HCT116 (cell line): ENCODE measurements at regions not wholly inside any gene's neighbourhood (a gene's known extent, or its start where the extent isn't known, plus 50 kb on each side); places are given as distances from the start of the nearest gene placed in this dataset.

Experiments used
- ATAC-seq: fragments of 200-7000 bp; cut with Tn5 transposase; 2 replicates; pipeline ENCODE4 v1.9.1; 2020; ENCODE audit warnings: mild to moderate bottlenecking, moderate library complexity
- BruUV-seq: library from RNA; stranded (reverse); fragments of 400-500 nt; replicated peaks from 2 replicates; lab custom pipeline; 2021; lab: Mats Ljungman, UMichigan
- CTCF ChIA-PET: fragments of 300-600 bp; sonication (Branson Sonifier 250); formaldehyde crosslinking; loops from one replicate; lab custom pipeline; 2021; ENCODE audit warnings: antibody characterized with exemption; lab: Charles Lee
- POLR2A ChIA-PET: fragments of 300-600, 350-600 bp; sonication (Branson Sonifier 250); formaldehyde crosslinking; loops from one replicate; lab custom pipeline; 2021; ENCODE audit warnings: antibody characterized with exemption; lab: Charles Lee
- RAD21 ChIA-PET, 2 experiments: fragments of 300-600 bp; sonication (Branson Sonifier 250); formaldehyde crosslinking; loops; one replicate each; lab custom pipeline; 2023; ENCODE audit warnings: low total read pairs in 2 of 2; ENCODE audit not compliant: uncharacterized antibody in 2 of 2, unreplicated experiment in 2 of 2, low non-redundant PET in 1 of 2; lab: Charles Lee
- DNase-seq: peaks from one replicate; pipeline ENCODE4 v3.0.0-alpha.2; 2010; ENCODE audit warnings: low read depth, low spot score
- H2AFZ ChIP-seq: fragments of 200-600 bp; shearing (Covaris generic), sonication (generic); 2 replicates; pipeline ENCODE4 v1.6.1; 2017; ENCODE audit warnings: low read depth, mixed run types, mixed read lengths, antibody characterized with exemption, low read length; ENCODE audit not compliant: poor library complexity, severe bottlenecking
- H3K27ac ChIP-seq: 2 replicates; pipeline ENCODE4 v1.5.1; 2012; ENCODE audit warnings: low read depth, low read length
- H3K27me3 ChIP-seq: fragments of 200-600 bp; sonication (generic); 2 replicates; pipeline ENCODE4 v1.6.1; 2016; ENCODE audit warnings: mixed run types, low read length, mixed read lengths; ENCODE audit not compliant: insufficient read depth
- H3K36me3 ChIP-seq, 2 experiments: fragments of 200-500 bp in 1 of 2; fragments of 200-600 bp in 1 of 2; sonication (Bioruptor generic) in 1 of 2; sonication (generic) in 1 of 2; 2 replicates each; pipeline versions ENCODE4 v1.5.1 to v1.6.1; 2014 to 2016; ENCODE audit warnings: low read length in 2 of 2, inconsistent platforms in 1 of 2, mixed read lengths in 1 of 2, mixed run types in 1 of 2; ENCODE audit not compliant: insufficient read depth in 2 of 2, control insufficient read depth in 1 of 2
- H3K4me1 ChIP-seq, 2 experiments: fragments of 200-600 bp in 1 of 2; sonication (generic) in 1 of 2; 2 replicates each; pipeline versions ENCODE4 v1.5.1 to v1.6.1; 2012 to 2017; ENCODE audit warnings: low read length in 2 of 2, inconsistent platforms in 1 of 2, mild to moderate bottlenecking in 1 of 2, mixed read lengths in 1 of 2, mixed run types in 1 of 2, moderate library complexity in 1 of 2; ENCODE audit not compliant: insufficient read depth in 2 of 2, control insufficient read depth in 1 of 2
- H3K4me2 ChIP-seq: fragments of 200-600 bp; sonication (generic); 2 replicates; pipeline ENCODE4 v1.6.1; 2017; ENCODE audit warnings: mixed run types, low read length, mixed read lengths
- H3K4me3 ChIP-seq, 2 experiments: fragments of 200-600 bp in 1 of 2; sonication (generic) in 1 of 2; replicated peaks in 1 of 2; 2 replicates each; pipeline ENCODE4 v1.5.1; 2011 to 2016; ENCODE audit warnings: low read length in 2 of 2, control low read depth in 1 of 2, low read depth in 1 of 2, mild to moderate bottlenecking in 1 of 2, mixed read lengths in 1 of 2, mixed run types in 1 of 2
- H3K79me2 ChIP-seq: fragments of 200-600 bp; sonication (generic); 2 replicates; pipeline ENCODE4 v1.6.1; 2017; ENCODE audit warnings: mild to moderate bottlenecking, mixed run types, low read length, moderate library complexity, mixed read lengths; ENCODE audit not compliant: insufficient read depth
- H3K9ac ChIP-seq: fragments of 200-600 bp; sonication (generic); 2 replicates; pipeline ENCODE4 v1.6.1; 2016; ENCODE audit warnings: low read length, mixed read lengths
- H3K9me2 ChIP-seq: fragments of 200-600 bp; sonication (generic), shearing (Covaris generic); 2 replicates; pipeline ENCODE4 v1.6.1; 2017; ENCODE audit warnings: mixed run types, mild to moderate bottlenecking, moderate library complexity; ENCODE audit not compliant: insufficient read depth
- H3K9me3 ChIP-seq, 2 experiments: fragments of 200-500 bp in 1 of 2; fragments of 200-600 bp in 1 of 2; sonication (Bioruptor generic) in 1 of 2; sonication (generic) in 1 of 2; 2 replicates each; pipeline ENCODE4 v1.6.1; 2014 to 2017; ENCODE audit warnings: low read length in 2 of 2, mixed read lengths in 2 of 2, inconsistent platforms in 1 of 2, low read depth in 1 of 2, mild to moderate bottlenecking in 1 of 2, mixed run types in 1 of 2, moderate library complexity in 1 of 2; ENCODE audit not compliant: control insufficient read depth in 1 of 2, insufficient read depth in 1 of 2
- H4K20me1 ChIP-seq: fragments of 200-600 bp; sonication (generic), shearing (Covaris generic); 2 replicates; pipeline ENCODE4 v1.6.1; 2017; ENCODE audit warnings: mixed run types, mild to moderate bottlenecking, moderate library complexity; ENCODE audit not compliant: insufficient read depth
- CBX3 ChIP-seq: IDR thresholded peaks from 2 replicates; pipeline ENCODE4 v1.6.1; 2012; ENCODE audit warnings: low read depth
- EGR1 ChIP-seq: IDR thresholded peaks from 2 replicates; pipeline ENCODE4 v1.6.1; 2012; ENCODE audit warnings: low read depth
- EZH2phosphoT487 ChIP-seq: fragments of 200-600 bp; IDR thresholded peaks from 2 replicates; pipeline ENCODE4 v1.6.1; 2018; ENCODE audit warnings: antibody characterized with exemption, borderline replicate concordance
- FOSL1 ChIP-seq: IDR thresholded peaks from 2 replicates; pipeline ENCODE4 v1.6.1; 2012; ENCODE audit warnings: low read depth
- JUND ChIP-seq: IDR thresholded peaks from 2 replicates; pipeline ENCODE4 v1.6.1; 2012
- MAX ChIP-seq: IDR thresholded peaks from 2 replicates; pipeline ENCODE4 v1.6.1; 2012
- POLR2A ChIP-seq: IDR thresholded peaks from 2 replicates; pipeline ENCODE4 v1.7.0; 2011; ENCODE audit warnings: borderline replicate concordance; ENCODE audit not compliant: insufficient read depth, insufficient read length; ENCODE audit errors: extremely low read depth
- POLR2AphosphoS5 ChIP-seq: IDR thresholded peaks from 2 replicates; pipeline ENCODE4 v1.6.1; 2011; ENCODE audit warnings: mild to moderate bottlenecking, low read depth, low read length, moderate library complexity
- RAD21 ChIP-seq: IDR thresholded peaks from 2 replicates; pipeline ENCODE4 v1.6.1; 2012; ENCODE audit warnings: low read depth, mild to moderate bottlenecking
- SIN3A ChIP-seq: IDR thresholded peaks from 2 replicates; pipeline ENCODE4 v1.6.1; 2012; ENCODE audit warnings: low read depth
- SP1 ChIP-seq: IDR thresholded peaks from 2 replicates; pipeline ENCODE4 v1.6.1; 2012; ENCODE audit warnings: low read depth
- SRF ChIP-seq: IDR thresholded peaks from 2 replicates; pipeline ENCODE4 v1.6.1; 2012; ENCODE audit warnings: low read depth
- TCF7L2 ChIP-seq: IDR thresholded peaks from 2 replicates; pipeline ENCODE4 v1.7.0; 2011; ENCODE audit warnings: borderline replicate concordance, inconsistent platforms; ENCODE audit not compliant: insufficient read depth, insufficient read length; ENCODE audit errors: extremely low read depth
- ZFX ChIP-seq: fragments of 450-650 bp; IDR thresholded peaks from 2 replicates; pipeline ENCODE4 v1.6.1; 2017
- intact Hi-C: fragments of 100-400 bp; cut with micrococcal nuclease; formaldehyde crosslinking; loops from 2 replicates; pipeline ENCODE4 v1.10.0; 2022
- TF ChIP-seq, protein P1 (sequence below), 3 experiments: fragments of 200-600 bp in 1 of 3; sonication (generic) in 1 of 3; IDR thresholded peaks in 2 of 3; conservative IDR thresholded peaks in 1 of 3; 2 replicates each; pipeline ENCODE4 v1.5.1; 2012 to 2017; ENCODE audit warnings: low read depth in 2 of 3, low read length in 2 of 3, antibody characterized with exemption in 1 of 3, borderline replicate concordance in 1 of 3, control low read depth in 1 of 3, mild to moderate bottlenecking in 1 of 3, mixed read lengths in 1 of 3, mixed run types in 1 of 3, moderate library complexity in 1 of 3; ENCODE audit not compliant: insufficient read depth in 1 of 3
- TF ChIP-seq, protein P2 (sequence below): IDR thresholded peaks from 2 replicates; pipeline ENCODE4 v1.6.1; 2011; ENCODE audit warnings: mild to moderate bottlenecking, low read length, moderate library complexity; ENCODE audit not compliant: insufficient replicate concordance; ENCODE audit errors: extremely low read depth

DNA sequence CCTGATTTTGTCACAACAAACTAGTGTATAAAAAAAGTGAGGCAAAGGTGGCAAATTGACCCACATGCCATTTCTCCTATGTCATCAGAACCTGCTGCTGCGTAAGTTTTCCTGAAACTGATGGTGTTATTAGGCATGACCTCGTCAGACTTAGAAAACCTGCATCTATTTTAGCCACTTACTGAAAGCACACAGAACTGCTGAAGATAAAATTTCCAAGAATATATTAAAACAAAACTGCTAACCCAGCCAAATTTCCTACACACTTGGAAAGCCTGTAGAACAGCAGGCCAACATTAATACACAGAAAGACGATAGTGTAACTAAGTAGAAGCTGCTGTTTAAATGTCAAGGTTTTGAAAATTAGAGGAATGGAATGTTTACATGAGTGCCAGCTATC is 674.5 kb upstream of the CXADR start:
- Histone ChIP-seq H4K20me1 (no peaks in the 10 kb centered on the region), H3K9me2 (no peaks in the 10 kb centered on the region), H3K9me3 (peaks cover 5 to 23% of the 10 kb centered on the region in 2 experiments; a peak in 3 of 4 replicates), H3K36me3 (no peaks in the 10 kb centered on the region), H3K4me1 (no peaks in the 10 kb centered on the region), H3K4me3 (no peak overlapping the region), H2AFZ (no peak overlapping the region), H3K9ac (no peak overlapping the region), H3K27ac (no peak overlapping the region), H3K4me2 (no peak overlapping the region), H3K79me2 (no peaks in the 10 kb centered on the region), H3K27me3 (no peaks in the 10 kb centered on the region)
- POLR2A ChIA-PET = no interaction called here
- no peak for TF ChIP-seq JUND
- no peak for TF ChIP-seq POLR2A
- no peak for TF ChIP-seq RAD21
- no peak for TF ChIP-seq EGR1
- TF ChIP-seq EZH2phosphoT487 = no peak
- TF ChIP-seq, protein P1, sequence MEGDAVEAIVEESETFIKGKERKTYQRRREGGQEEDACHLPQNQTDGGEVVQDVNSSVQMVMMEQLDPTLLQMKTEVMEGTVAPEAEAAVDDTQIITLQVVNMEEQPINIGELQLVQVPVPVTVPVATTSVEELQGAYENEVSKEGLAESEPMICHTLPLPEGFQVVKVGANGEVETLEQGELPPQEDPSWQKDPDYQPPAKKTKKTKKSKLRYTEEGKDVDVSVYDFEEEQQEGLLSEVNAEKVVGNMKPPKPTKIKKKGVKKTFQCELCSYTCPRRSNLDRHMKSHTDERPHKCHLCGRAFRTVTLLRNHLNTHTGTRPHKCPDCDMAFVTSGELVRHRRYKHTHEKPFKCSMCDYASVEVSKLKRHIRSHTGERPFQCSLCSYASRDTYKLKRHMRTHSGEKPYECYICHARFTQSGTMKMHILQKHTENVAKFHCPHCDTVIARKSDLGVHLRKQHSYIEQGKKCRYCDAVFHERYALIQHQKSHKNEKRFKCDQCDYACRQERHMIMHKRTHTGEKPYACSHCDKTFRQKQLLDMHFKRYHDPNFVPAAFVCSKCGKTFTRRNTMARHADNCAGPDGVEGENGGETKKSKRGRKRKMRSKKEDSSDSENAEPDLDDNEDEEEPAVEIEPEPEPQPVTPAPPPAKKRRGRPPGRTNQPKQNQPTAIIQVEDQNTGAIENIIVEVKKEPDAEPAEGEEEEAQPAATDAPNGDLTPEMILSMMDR (IDR thresholded peaks at IDR 0.05 in 2 of 3, conservative IDR thresholded peaks at IDR 0.05 in 1 of 3; ENCODE audit: borderline replicate concordance in 1 of 3, insufficient read depth in 1 of 3, low read depth in 2 of 3, low read length in 2 of 3) = no peak
- no peak for TF ChIP-seq ZFX
- no peak for TF ChIP-seq CBX3
- BruUV-seq = no TSS peak
- DNase-seq (no peak), ATAC-seq (no peak)
- intact Hi-C loops = no loop called here
- RAD21 ChIA-PET = no interaction called here
- CTCF ChIA-PET = no interaction called here

- ATAC-seq (no peak), DNase-seq (no peak)
- Histone ChIP-seq H3K4me3 (no peak overlapping the region), H3K36me3 (no peaks in the 10 kb centered on the region), H3K9ac (no peak overlapping the region), H3K9me2 (no peaks in the 10 kb centered on the region), H2AFZ (no peak overlapping the region), H3K27me3 (no peaks in the 10 kb centered on the region), H3K4me1 (no peaks in the 10 kb centered on the region), H3K79me2 (no peaks in the 10 kb centered on the region), H3K4me2 (no peak overlapping the region), H3K9me3 (peaks cover 5 to 13% of the 10 kb centered on the region in 2 experiments; a peak in 3 of 4 replicates), H4K20me1 (no peaks in the 10 kb centered on the region), H3K27ac (no peak overlapping the region)
- ChIA-PET POLR2A (no interaction called here), CTCF (no interaction called here), RAD21 (no interaction called here)
- intact Hi-C loops = no loop called here
- TF ChIP-seq TCF7L2 (no peak), RAD21 (no peak), MAX (no peak), ZFX (no peak), SP1 (no peak), FOSL1 (no peak), POLR2AphosphoS5 (no peak), POLR2A (no peak), SIN3A (no peak), CBX3 (no peak), SRF (no peak)
- TF ChIP-seq, protein P2, sequence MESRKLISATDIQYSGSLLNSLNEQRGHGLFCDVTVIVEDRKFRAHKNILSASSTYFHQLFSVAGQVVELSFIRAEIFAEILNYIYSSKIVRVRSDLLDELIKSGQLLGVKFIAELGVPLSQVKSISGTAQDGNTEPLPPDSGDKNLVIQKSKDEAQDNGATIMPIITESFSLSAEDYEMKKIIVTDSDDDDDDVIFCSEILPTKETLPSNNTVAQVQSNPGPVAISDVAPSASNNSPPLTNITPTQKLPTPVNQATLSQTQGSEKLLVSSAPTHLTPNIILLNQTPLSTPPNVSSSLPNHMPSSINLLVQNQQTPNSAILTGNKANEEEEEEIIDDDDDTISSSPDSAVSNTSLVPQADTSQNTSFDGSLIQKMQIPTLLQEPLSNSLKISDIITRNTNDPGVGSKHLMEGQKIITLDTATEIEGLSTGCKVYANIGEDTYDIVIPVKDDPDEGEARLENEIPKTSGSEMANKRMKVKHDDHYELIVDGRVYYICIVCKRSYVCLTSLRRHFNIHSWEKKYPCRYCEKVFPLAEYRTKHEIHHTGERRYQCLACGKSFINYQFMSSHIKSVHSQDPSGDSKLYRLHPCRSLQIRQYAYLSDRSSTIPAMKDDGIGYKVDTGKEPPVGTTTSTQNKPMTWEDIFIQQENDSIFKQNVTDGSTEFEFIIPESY = no peak
- no TSS peak for BruUV-seq
Measured at GRCh38 chr21:16840538-16840937, 672.3 kb upstream of the CXADR start.
